Endothelial cell of umbilical vein (primary cell): ENCODE measurements at regions not wholly inside any gene's neighbourhood (a gene's known extent, or its start where the extent isn't known, plus 50 kb on each side); places are given as distances from the start of the nearest gene placed in this dataset.

ENCODE experiments used
- BruUV-seq: library from RNA; stranded (reverse); fragments of 400-500 nt; replicated peaks from 2 replicates; lab custom pipeline; 2021; lab: Mats Ljungman, UMichigan
- CTCF ChIA-PET: fragments of 300-600, 350-600 bp; sonication (Branson Sonifier 250); formaldehyde crosslinking; loops from one replicate; lab custom pipeline; 2021; ENCODE audit warnings: antibody characterized with exemption, inconsistent platforms; lab: Charles Lee
- POLR2A ChIA-PET: fragments of 300-600, 350-600 bp; sonication (Branson Sonifier 250); formaldehyde crosslinking; loops from one replicate; lab custom pipeline; 2021; ENCODE audit warnings: antibody characterized with exemption, inconsistent platforms; lab: Charles Lee
- DNase-seq: peaks from one replicate; pipeline ENCODE4 v3.0.0-alpha.2; 2011; ENCODE audit warnings: low read depth, low spot score
- FAIRE-seq: peaks from 2 replicates; lab custom pipeline; 2011; peaks lifted over from hg19 to GRCh38; lab: Jason Lieb, UNC
- H2AFZ ChIP-seq: 2 replicates; pipeline ENCODE4 v1.6.0; 2012; ENCODE audit warnings: low read depth, low read length, control low read depth, inconsistent platforms
- H3K27ac ChIP-seq: 2 replicates; pipeline ENCODE4 v1.5.1; 2011; ENCODE audit warnings: low read depth, mild to moderate bottlenecking, control low read depth, low read length, moderate library complexity; ENCODE audit not compliant: insufficient read depth
- H3K27me3 ChIP-seq, 2 experiments: 2 replicates each; pipeline versions ENCODE4 v1.6.0 to v1.6.1; 2011; ENCODE audit warnings: low read length in 2 of 2, mixed read lengths in 1 of 2; ENCODE audit not compliant: control insufficient read depth in 2 of 2, insufficient read depth in 2 of 2
- H3K36me3 ChIP-seq, 2 experiments: 2 replicates in 1 of 2; 3 replicates in 1 of 2; pipeline ENCODE4 v1.5.1; 2011; ENCODE audit warnings: low read length in 2 of 2, mild to moderate bottlenecking in 1 of 2, moderate library complexity in 1 of 2; ENCODE audit not compliant: control insufficient read depth in 2 of 2, insufficient read depth in 2 of 2; ENCODE audit errors: extremely low read depth in 1 of 2
- H3K4me1 ChIP-seq: 3 replicates; pipeline ENCODE4 v1.5.1; 2011; ENCODE audit warnings: mild to moderate bottlenecking, low read length; ENCODE audit not compliant: control insufficient read depth, insufficient read depth; ENCODE audit errors: extremely low read depth
- H3K4me2 ChIP-seq: 2 replicates; pipeline ENCODE4 v1.6.1; 2011; ENCODE audit warnings: low read length, control low read depth, mixed read lengths; ENCODE audit not compliant: insufficient read depth
- H3K4me3 ChIP-seq, 3 experiments: fragments of 200-600 bp in 1 of 3; sonication (generic), shearing (Covaris generic) in 1 of 3; replicated peaks in 1 of 3; 2 replicates each; pipeline ENCODE4 v1.5.1; 2011 to 2016; ENCODE audit warnings: control low read depth in 3 of 3, low read length in 3 of 3, mild to moderate bottlenecking in 2 of 3, inconsistent platforms in 1 of 3, low read depth in 1 of 3, moderate library complexity in 1 of 3; ENCODE audit not compliant: insufficient read depth in 1 of 3
- H3K79me2 ChIP-seq: 2 replicates; pipeline ENCODE4 v1.6.0; 2012; ENCODE audit warnings: low read length, inconsistent platforms; ENCODE audit not compliant: control insufficient read depth, insufficient read depth
- H3K9ac ChIP-seq: replicated peaks from 2 replicates; pipeline ENCODE3; 2011; ENCODE audit warnings: low read length, control low read depth; ENCODE audit not compliant: insufficient read depth; ENCODE audit errors: extremely low read depth
- H3K9me1 ChIP-seq: replicated peaks from 3 replicates; pipeline ENCODE4 v1.6.0; 2011; ENCODE audit warnings: mild to moderate bottlenecking, low read length; ENCODE audit not compliant: control insufficient read depth, insufficient read depth; ENCODE audit errors: extremely low read depth
- H3K9me3 ChIP-seq: replicated peaks from 2 replicates; pipeline ENCODE4 v1.5.1; 2012; ENCODE audit warnings: low read length, inconsistent platforms; ENCODE audit not compliant: control insufficient read depth, insufficient read depth
- H4K20me1 ChIP-seq: replicated peaks from 2 replicates; pipeline ENCODE3; 2011; ENCODE audit warnings: mild to moderate bottlenecking, low read length; ENCODE audit not compliant: control insufficient read depth, insufficient read depth; ENCODE audit errors: extremely low read depth
- EZH2 ChIP-seq: IDR thresholded peaks from 2 replicates; pipeline ENCODE4 v1.6.1; 2012; ENCODE audit warnings: borderline replicate concordance, low read depth, mild to moderate bottlenecking, moderate library complexity, low read length, inconsistent platforms; ENCODE audit not compliant: severe bottlenecking
- FOS ChIP-seq: IDR thresholded peaks from 2 replicates; pipeline ENCODE4 v1.6.1; 2011; ENCODE audit warnings: mild to moderate bottlenecking, low read length, moderate library complexity, borderline replicate concordance; ENCODE audit not compliant: insufficient read depth
- GATA2 ChIP-seq: IDR thresholded peaks from 2 replicates; pipeline ENCODE4 v1.7.0; 2011; ENCODE audit warnings: low read depth, mild to moderate bottlenecking, moderate library complexity, mixed read lengths, low read length; ENCODE audit not compliant: insufficient read length, insufficient read depth
- JUN ChIP-seq: IDR thresholded peaks from 2 replicates; pipeline ENCODE4 v1.6.1; 2011; ENCODE audit warnings: borderline replicate concordance, low read depth; ENCODE audit not compliant: insufficient read length, insufficient read depth
- MYC ChIP-seq: IDR thresholded peaks from one replicate; pipeline ENCODE4 v1.6.1; 2011; ENCODE audit warnings: mild to moderate bottlenecking, low read depth, low read length
- POLR2A ChIP-seq: IDR thresholded peaks from 2 replicates; pipeline ENCODE4 v1.6.1; 2012; ENCODE audit warnings: low read depth, mild to moderate bottlenecking, control low read depth, low read length
- POLR2AphosphoS5 ChIP-seq: IDR thresholded peaks from 2 replicates; pipeline ENCODE4 v1.6.1; 2012; ENCODE audit warnings: low read depth, mild to moderate bottlenecking, control low read depth, low read length, moderate library complexity; ENCODE audit not compliant: insufficient read depth
- dilution Hi-C: fragments of 300-500 bp; cut with MboI; formaldehyde crosslinking; loops from one replicate; pipeline ENCODE4 v1.15.0; 2019; ENCODE audit warnings: low sequenced_read_pairs; ENCODE audit not compliant: extremely low pct_ligation_motif_present
- intact Hi-C: fragments of 100-400 bp; cut with micrococcal nuclease; formaldehyde crosslinking; loops from one replicate; pipeline ENCODE4 v1.10.0; 2022
- TF ChIP-seq, protein P1 (sequence below), 2 donors: IDR thresholded peaks; 1 replicate in 1 of 2; 2 replicates in 1 of 2; pipeline ENCODE4 v1.5.1; 2011; ENCODE audit warnings: low read length in 2 of 2, mild to moderate bottlenecking in 2 of 2, moderate library complexity in 2 of 2, control low read depth in 1 of 2, inconsistent platforms in 1 of 2, low read depth in 1 of 2; ENCODE audit not compliant: insufficient read depth in 1 of 2; ENCODE audit errors: extremely low read depth in 1 of 2
- TF ChIP-seq, protein P2 (sequence below): IDR thresholded peaks from 2 replicates; pipeline ENCODE4 v1.6.1; 2011; ENCODE audit not compliant: insufficient read depth, insufficient read length

DNA sequence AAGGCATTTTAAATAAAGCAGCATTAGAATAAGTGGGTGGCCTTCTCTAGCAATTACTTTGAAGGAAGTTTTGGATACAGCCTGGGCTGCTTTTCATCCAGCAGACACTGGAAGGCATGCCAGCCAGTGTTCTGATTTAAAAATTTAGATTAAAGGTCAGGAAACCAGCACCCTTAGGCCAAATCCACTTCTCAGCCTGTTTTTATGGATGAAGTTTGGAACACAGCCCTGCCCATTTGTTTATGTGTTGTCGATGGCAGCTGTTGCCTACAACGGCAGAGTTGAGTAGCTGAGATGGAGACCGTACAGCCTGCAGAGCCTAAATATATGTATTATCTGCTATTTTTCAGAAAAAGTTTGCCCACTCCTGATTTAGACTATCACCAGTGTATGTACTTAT lies 313.6 kb upstream of the ACVR2A start:
- CTCF ChIA-PET: no interaction called here
- no peaks in the 10 kb centered on the region for H3K4me1 ChIP-seq
- no peak overlapping the region for H3K27ac ChIP-seq
- dilution Hi-C loops: no loop called here
- FAIRE-seq: no peak
- H4K20me1 ChIP-seq: no peaks in the 10 kb centered on the region
- intact Hi-C loops: no loop called here
- no peak overlapping the region for H3K9ac ChIP-seq
- H2AFZ ChIP-seq: no peak overlapping the region
- no peak overlapping the region for H3K4me3 ChIP-seq
- DNase-seq: no peak
- TF ChIP-seq, protein P1, sequence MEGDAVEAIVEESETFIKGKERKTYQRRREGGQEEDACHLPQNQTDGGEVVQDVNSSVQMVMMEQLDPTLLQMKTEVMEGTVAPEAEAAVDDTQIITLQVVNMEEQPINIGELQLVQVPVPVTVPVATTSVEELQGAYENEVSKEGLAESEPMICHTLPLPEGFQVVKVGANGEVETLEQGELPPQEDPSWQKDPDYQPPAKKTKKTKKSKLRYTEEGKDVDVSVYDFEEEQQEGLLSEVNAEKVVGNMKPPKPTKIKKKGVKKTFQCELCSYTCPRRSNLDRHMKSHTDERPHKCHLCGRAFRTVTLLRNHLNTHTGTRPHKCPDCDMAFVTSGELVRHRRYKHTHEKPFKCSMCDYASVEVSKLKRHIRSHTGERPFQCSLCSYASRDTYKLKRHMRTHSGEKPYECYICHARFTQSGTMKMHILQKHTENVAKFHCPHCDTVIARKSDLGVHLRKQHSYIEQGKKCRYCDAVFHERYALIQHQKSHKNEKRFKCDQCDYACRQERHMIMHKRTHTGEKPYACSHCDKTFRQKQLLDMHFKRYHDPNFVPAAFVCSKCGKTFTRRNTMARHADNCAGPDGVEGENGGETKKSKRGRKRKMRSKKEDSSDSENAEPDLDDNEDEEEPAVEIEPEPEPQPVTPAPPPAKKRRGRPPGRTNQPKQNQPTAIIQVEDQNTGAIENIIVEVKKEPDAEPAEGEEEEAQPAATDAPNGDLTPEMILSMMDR (IDR thresholded peaks at IDR 0.05; ENCODE audit: extremely low read depth in 1 of 2, insufficient read depth in 1 of 2, low read depth in 1 of 2, low read length in 2 of 2): no peak
- no peak for TF ChIP-seq FOS
- TF ChIP-seq GATA2: no peak
- TF ChIP-seq POLR2A: no peak
- TF ChIP-seq JUN: no peak
- no peak for TF ChIP-seq POLR2AphosphoS5
- TF ChIP-seq, protein P2, sequence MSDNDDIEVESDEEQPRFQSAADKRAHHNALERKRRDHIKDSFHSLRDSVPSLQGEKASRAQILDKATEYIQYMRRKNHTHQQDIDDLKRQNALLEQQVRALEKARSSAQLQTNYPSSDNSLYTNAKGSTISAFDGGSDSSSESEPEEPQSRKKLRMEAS: no peak
- TF ChIP-seq MYC: no peak
- TF ChIP-seq EZH2: no peak
- H3K9me1 ChIP-seq: no peaks in the 10 kb centered on the region
- H3K4me2 ChIP-seq: no peak overlapping the region
- BruUV-seq: no TSS peak
- no peaks in the 10 kb centered on the region for H3K36me3 ChIP-seq
- no peaks in the 10 kb centered on the region for H3K27me3 ChIP-seq
- POLR2A ChIA-PET: no interaction called here
- no peaks in the 10 kb centered on the region for H3K79me2 ChIP-seq
- no peaks in the 10 kb centered on the region for H3K9me3 ChIP-seq
